ENCODE measurements at regions not wholly inside any gene's neighbourhood (a gene's known extent, or its start where the extent isn't known, plus 50 kb on each side); places are given as distances from the start of the nearest gene placed in this dataset.

GRCh38 chr9:115209601-115210306 is 91.8 kb upstream of the TNC start:
- intact Hi-C loops (cut with micrococcal nuclease; ENCODE audit: unreplicated experiment), result loop anchor here (10.0 kb wide), 1 partner anchor 95 kb away; the partner anchor contains the start of gene TNC
- Mint-ChIP-seq H3K36me3 (ENCODE audit: insufficient read depth, unreplicated experiment) (no peaks in the 10 kb centered on the region), H3K27ac (ENCODE audit: unreplicated experiment) (no peak overlapping the region), H3K9me3 (ENCODE audit: low read depth, unreplicated experiment) (no peaks in the 10 kb centered on the region), H3K27me3 (ENCODE audit: unreplicated experiment) (no peaks in the 10 kb centered on the region), H3K4me3 (ENCODE audit: low read depth, unreplicated experiment) (no peak overlapping the region), H3K4me1 (ENCODE audit: low read depth, unreplicated experiment) (peaks cover 25% of the 10 kb centered on the region)
- DNase-seq, result no peak
- TF ChIP-seq, protein P1, sequence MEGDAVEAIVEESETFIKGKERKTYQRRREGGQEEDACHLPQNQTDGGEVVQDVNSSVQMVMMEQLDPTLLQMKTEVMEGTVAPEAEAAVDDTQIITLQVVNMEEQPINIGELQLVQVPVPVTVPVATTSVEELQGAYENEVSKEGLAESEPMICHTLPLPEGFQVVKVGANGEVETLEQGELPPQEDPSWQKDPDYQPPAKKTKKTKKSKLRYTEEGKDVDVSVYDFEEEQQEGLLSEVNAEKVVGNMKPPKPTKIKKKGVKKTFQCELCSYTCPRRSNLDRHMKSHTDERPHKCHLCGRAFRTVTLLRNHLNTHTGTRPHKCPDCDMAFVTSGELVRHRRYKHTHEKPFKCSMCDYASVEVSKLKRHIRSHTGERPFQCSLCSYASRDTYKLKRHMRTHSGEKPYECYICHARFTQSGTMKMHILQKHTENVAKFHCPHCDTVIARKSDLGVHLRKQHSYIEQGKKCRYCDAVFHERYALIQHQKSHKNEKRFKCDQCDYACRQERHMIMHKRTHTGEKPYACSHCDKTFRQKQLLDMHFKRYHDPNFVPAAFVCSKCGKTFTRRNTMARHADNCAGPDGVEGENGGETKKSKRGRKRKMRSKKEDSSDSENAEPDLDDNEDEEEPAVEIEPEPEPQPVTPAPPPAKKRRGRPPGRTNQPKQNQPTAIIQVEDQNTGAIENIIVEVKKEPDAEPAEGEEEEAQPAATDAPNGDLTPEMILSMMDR (IDR thresholded peaks at IDR 0.05; ENCODE audit: unreplicated experiment), result no peak
- no TSS peak for BruUV-seq (replicated peaks)
- CTCF ChIA-PET, result no interaction called here

DNA sequence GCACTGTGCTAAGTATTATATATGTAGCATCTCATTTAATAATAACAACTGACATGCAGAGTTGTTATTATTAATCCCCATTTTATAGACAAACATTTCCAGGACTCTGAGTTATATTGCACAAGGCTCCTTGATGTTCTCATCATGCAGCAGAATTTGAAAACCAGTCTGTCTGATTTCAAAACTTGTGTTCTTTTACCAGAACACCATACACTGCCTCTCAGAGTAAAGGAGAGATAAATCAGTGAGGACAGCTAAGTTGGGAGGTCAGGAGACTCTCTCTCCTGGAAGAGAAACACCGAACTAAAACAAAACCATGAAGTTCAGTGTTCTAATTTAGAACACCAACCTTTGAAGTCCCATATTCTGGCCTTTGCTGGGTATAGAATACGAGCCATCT is 92.7 kb upstream of the TNC start:
- CTCF ChIA-PET, result no interaction called here
- no peak for DNase-seq
- Mint-ChIP-seq H3K27ac (ENCODE audit: unreplicated experiment) (no peak overlapping the region), H3K9me3 (ENCODE audit: low read depth, unreplicated experiment) (no peaks in the 10 kb centered on the region), H3K4me1 (ENCODE audit: low read depth, unreplicated experiment) (peaks cover 19% of the 10 kb centered on the region), H3K27me3 (ENCODE audit: unreplicated experiment) (no peaks in the 10 kb centered on the region), H3K36me3 (ENCODE audit: insufficient read depth, unreplicated experiment) (no peaks in the 10 kb centered on the region), H3K4me3 (ENCODE audit: low read depth, unreplicated experiment) (no peak overlapping the region)
- intact Hi-C loops (cut with micrococcal nuclease; ENCODE audit: unreplicated experiment), result no loop called here
- TF ChIP-seq, protein P1 (IDR thresholded peaks at IDR 0.05; ENCODE audit: unreplicated experiment), result no peak
- BruUV-seq (replicated peaks), result no TSS peak

GRCh38 chr9:115211413-115212124 is 93.6 kb upstream of the TNC start:
- CTCF ChIA-PET, result no interaction called here
- H3K4me1 Mint-ChIP-seq (ENCODE audit: low read depth, unreplicated experiment), result peaks cover 19% of the 10 kb centered on the region

DNA sequence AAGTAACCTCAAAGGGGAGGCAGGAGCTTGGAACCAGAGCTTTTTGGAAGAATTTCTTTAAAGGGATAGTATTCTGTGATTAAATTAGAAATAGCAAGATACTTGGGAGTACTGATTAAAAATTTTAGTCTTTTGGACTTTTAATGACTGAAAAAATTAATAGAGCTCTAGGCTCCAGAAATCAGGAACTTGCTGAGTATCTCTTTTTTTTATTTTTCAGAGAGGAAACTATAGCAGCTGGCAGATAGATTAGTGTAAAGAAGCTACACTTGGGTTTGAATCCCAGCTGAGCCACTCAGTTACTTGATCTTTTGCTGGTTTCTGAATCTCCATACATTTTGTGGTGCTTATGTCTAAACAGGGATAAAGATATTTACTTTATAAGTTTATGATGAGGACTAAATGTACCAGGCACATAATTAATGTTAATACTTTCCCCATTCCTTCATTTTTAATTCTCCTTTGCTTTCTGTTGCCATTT is 94.2 kb upstream of the TNC start:
- H3K9me3 Mint-ChIP-seq (ENCODE audit: low read depth, unreplicated experiment), result no peaks in the 10 kb centered on the region
- no peak overlapping the region for H3K27ac Mint-ChIP-seq (ENCODE audit: unreplicated experiment)
- intact Hi-C loops (cut with micrococcal nuclease; ENCODE audit: unreplicated experiment), result no loop called here

More at GRCh38 chr9:115211413-115212124, 93.6 kb upstream of the TNC start:
- H3K27me3 Mint-ChIP-seq (ENCODE audit: unreplicated experiment), result no peaks in the 10 kb centered on the region
- no peak for DNase-seq
- H3K27ac Mint-ChIP-seq (ENCODE audit: unreplicated experiment), result no peak overlapping the region
- H3K4me3 Mint-ChIP-seq (ENCODE audit: low read depth, unreplicated experiment), result no peak overlapping the region
- TF ChIP-seq, protein P1 (IDR thresholded peaks at IDR 0.05; ENCODE audit: unreplicated experiment), result no peak
- no peaks in the 10 kb centered on the region for H3K36me3 Mint-ChIP-seq (ENCODE audit: insufficient read depth, unreplicated experiment)
- no peaks in the 10 kb centered on the region for H3K9me3 Mint-ChIP-seq (ENCODE audit: low read depth, unreplicated experiment)
- no TSS peak for BruUV-seq (replicated peaks)
- intact Hi-C loops (cut with micrococcal nuclease; ENCODE audit: unreplicated experiment), result no loop called here

More for the DNA sequence above, 94.2 kb upstream of the TNC start:
- Mint-ChIP-seq H3K4me3 (ENCODE audit: low read depth, unreplicated experiment) (no peak overlapping the region), H3K27me3 (ENCODE audit: unreplicated experiment) (no peaks in the 10 kb centered on the region), H3K4me1 (ENCODE audit: low read depth, unreplicated experiment) (peaks cover 19% of the 10 kb centered on the region), H3K36me3 (ENCODE audit: insufficient read depth, unreplicated experiment) (no peaks in the 10 kb centered on the region)
- TF ChIP-seq, protein P1 (IDR thresholded peaks at IDR 0.05; ENCODE audit: unreplicated experiment), result no peak
- no TSS peak for BruUV-seq (replicated peaks)
- CTCF ChIA-PET, result no interaction called here
- no peak for DNase-seq

Measured in Calu3 (cell line).